RWPE1 (cell line): ENCODE measurements at regions not wholly inside any gene's neighbourhood (a gene's known extent, or its start where the extent isn't known, plus 50 kb on each side); places are given as distances from the start of the nearest gene placed in this dataset.

Experiments used
- CTCF ChIA-PET: fragments of 350-600 bp; sonication (Branson Sonifier 250); formaldehyde crosslinking; extraction: SDS; loops from one replicate; lab custom pipeline; 2021; lab: Yijun Ruan, JAX
- POLR2A ChIA-PET: fragments of 400-600 bp; formaldehyde crosslinking; extraction: SDS; loops from one replicate; lab custom pipeline; 2020; ENCODE audit warnings: antibody characterized with exemption; ENCODE audit not compliant: low non-redundant PET; lab: Yijun Ruan, JAX
- DNase-seq: peaks from one replicate; pipeline ENCODE4 v3.0.0; 2012; ENCODE audit warnings: low spot score
- H3K27ac ChIP-seq: fragments of 450-650 bp; 2 replicates; pipeline ENCODE4 v1.5.1; 2017
- TF ChIP-seq, protein P1 (sequence below): fragments of 450-650 bp; conservative IDR thresholded peaks from 2 replicates; pipeline ENCODE4 v1.5.1; 2017; ENCODE audit warnings: low read depth, mild to moderate bottlenecking

GRCh38 chr4:116397714-116398113 lies 687.7 kb downstream of the TRAM1L1 start:
- H3K27ac ChIP-seq: no peak overlapping the region
- CTCF ChIA-PET: no interaction called here
- TF ChIP-seq, protein P1, sequence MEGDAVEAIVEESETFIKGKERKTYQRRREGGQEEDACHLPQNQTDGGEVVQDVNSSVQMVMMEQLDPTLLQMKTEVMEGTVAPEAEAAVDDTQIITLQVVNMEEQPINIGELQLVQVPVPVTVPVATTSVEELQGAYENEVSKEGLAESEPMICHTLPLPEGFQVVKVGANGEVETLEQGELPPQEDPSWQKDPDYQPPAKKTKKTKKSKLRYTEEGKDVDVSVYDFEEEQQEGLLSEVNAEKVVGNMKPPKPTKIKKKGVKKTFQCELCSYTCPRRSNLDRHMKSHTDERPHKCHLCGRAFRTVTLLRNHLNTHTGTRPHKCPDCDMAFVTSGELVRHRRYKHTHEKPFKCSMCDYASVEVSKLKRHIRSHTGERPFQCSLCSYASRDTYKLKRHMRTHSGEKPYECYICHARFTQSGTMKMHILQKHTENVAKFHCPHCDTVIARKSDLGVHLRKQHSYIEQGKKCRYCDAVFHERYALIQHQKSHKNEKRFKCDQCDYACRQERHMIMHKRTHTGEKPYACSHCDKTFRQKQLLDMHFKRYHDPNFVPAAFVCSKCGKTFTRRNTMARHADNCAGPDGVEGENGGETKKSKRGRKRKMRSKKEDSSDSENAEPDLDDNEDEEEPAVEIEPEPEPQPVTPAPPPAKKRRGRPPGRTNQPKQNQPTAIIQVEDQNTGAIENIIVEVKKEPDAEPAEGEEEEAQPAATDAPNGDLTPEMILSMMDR: no peak
- no peak for DNase-seq
- POLR2A ChIA-PET: no interaction called here

- POLR2A ChIA-PET: no interaction called here
- CTCF ChIA-PET: no interaction called here
- H3K27ac ChIP-seq: no peak overlapping the region
- DNase-seq: no peak
- TF ChIP-seq, protein P1: no peak
Observed at GRCh38 chr4:116397291-116397690, 688.1 kb downstream of the TRAM1L1 start.

- no peak for DNase-seq
- H3K27ac ChIP-seq: no peak overlapping the region
- TF ChIP-seq, protein P1: no peak
- ChIA-PET POLR2A (no interaction called here), CTCF (no interaction called here)
Observed at GRCh38 chr4:116395408-116395807, 690.0 kb downstream of the TRAM1L1 start.

DNA sequence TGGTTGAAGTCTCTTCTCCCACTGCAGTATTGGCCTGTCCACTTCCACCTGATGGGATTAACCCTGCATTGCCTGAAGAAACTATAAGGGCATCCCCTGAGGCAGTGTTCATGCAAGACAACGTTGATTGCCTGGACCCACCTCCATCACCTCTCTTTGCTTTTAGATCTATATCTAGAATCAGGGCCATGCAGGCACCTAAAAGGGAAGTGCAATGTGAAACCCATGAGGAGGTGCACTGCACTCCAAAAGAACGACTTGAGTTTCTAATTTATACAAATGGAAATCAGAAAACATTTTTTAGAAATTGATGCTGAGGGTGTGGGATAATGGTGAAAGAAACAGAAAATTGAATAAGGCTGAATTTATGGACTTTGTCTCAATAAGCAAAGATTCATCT lies 694.4 kb downstream of the TRAM1L1 start:
- POLR2A ChIA-PET: no interaction called here
- no peak for DNase-seq
- no peak overlapping the region for H3K27ac ChIP-seq
- TF ChIP-seq, protein P1: no peak
- CTCF ChIA-PET: no interaction called here

DNA sequence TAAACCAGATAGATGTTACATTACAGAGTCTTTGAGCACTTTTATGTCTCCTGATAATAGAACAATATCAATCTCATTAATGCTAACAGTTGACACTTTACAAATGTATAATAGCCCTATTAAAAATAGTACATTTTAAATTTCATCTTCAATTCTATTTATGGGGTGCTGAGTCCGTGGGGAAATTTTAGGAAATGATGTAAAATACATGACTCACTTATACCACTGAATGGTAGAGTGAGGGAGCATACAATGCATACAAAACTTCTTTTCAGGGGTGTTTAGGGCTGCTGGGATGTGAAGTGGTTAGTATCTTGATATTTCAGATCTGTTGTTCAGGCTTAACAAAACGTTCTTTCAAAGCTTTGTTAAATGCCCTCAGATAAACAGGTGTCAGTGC lies 696.2 kb downstream of the TRAM1L1 start:
- POLR2A ChIA-PET: no interaction called here
- DNase-seq: no peak
- TF ChIP-seq, protein P1: no peak
- CTCF ChIA-PET: interaction anchor here (0.7 kb wide), 1 partner anchor 23 kb away, joined by 3 read pairs; no protein-coding TSS in a partner anchor
- no peak overlapping the region for H3K27ac ChIP-seq

- POLR2A ChIA-PET: no interaction called here
- CTCF ChIA-PET: no interaction called here
- TF ChIP-seq, protein P1: no peak
- no peak for DNase-seq
- no peak overlapping the region for H3K27ac ChIP-seq
Observed at GRCh38 chr4:116387937-116388474, 697.4 kb downstream of the TRAM1L1 start.
